ENCODE measurements at regions not wholly inside any gene's neighbourhood (a gene's known extent, or its start where the extent isn't known, plus 50 kb on each side); places are given as distances from the start of the nearest gene placed in this dataset.

DNA sequence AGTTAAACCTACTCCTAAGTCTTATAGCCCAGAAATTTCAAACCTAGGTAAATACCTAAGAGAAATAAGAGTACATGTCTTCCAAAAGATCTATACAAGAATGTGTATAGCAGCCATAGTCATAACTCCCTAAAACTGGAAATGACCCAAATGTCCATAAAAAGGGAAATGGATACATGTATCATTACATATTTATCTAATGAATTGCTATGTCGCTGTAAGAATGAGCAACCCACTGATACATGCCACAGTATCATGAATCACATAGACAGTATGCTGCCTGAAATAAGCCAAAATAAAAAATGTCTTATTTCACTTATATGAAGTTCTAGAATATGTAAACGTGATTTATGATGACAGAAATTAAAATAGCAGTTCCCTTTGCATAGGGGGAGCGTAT lies 679.5 kb downstream of the MAFB start:
- TF ChIP-seq CTCF (IDR thresholded peaks at IDR 0.05; ENCODE audit: low read depth, low read length) (no peak), EZH2phosphoT487 (IDR thresholded peaks at IDR 0.05; ENCODE audit: low read depth) (no peak)
